H9 (cell line): ENCODE measurements at regions not wholly inside any gene's neighbourhood (a gene's known extent, or its start where the extent isn't known, plus 50 kb on each side); places are given as distances from the start of the nearest gene placed in this dataset.

Source experiments
- DNase-seq: peaks from one replicate; pipeline ENCODE4 v3.0.0-alpha.2; 2017
- H2AFZ ChIP-seq: one replicate; pipeline ENCODE4 v1.6.1; 2013; ENCODE audit warnings: mild to moderate bottlenecking, low read length, control low read depth, moderate library complexity
- H2AK5ac ChIP-seq: 2 replicates; pipeline ENCODE4 v1.6.1; 2013; ENCODE audit warnings: low read length, control low read depth, mixed read lengths; ENCODE audit not compliant: insufficient read length
- H2BK120ac ChIP-seq: one replicate; pipeline ENCODE4 v1.6.1; 2013; ENCODE audit warnings: low read depth, mild to moderate bottlenecking, low read length, control low read depth, inconsistent platforms; ENCODE audit not compliant: poor library complexity, severe bottlenecking
- H2BK12ac ChIP-seq: 2 replicates; pipeline ENCODE4 v1.6.1; 2013; ENCODE audit warnings: low read length, control low read depth, mixed read lengths, low read depth; ENCODE audit not compliant: insufficient read length
- H2BK15ac ChIP-seq: 2 replicates; pipeline ENCODE4 v1.6.1; 2013; ENCODE audit warnings: low read depth, low read length, control low read depth
- H2BK20ac ChIP-seq: one replicate; pipeline ENCODE4 v1.6.1; 2013; ENCODE audit warnings: low read depth, mild to moderate bottlenecking, low read length, control low read depth, inconsistent platforms; ENCODE audit not compliant: poor library complexity, severe bottlenecking
- H2BK5ac ChIP-seq: 2 replicates; pipeline ENCODE4 v1.6.1; 2013; ENCODE audit warnings: low read length, control low read depth, mixed read lengths; ENCODE audit not compliant: insufficient read length
- H3K14ac ChIP-seq: 2 replicates; pipeline ENCODE4 v1.6.1; 2013; ENCODE audit warnings: low read length, control low read depth; ENCODE audit not compliant: insufficient read depth
- H3K18ac ChIP-seq: 2 replicates; pipeline ENCODE4 v1.6.1; 2013; ENCODE audit warnings: low read depth, mild to moderate bottlenecking, mixed read lengths, low read length, control low read depth; ENCODE audit not compliant: insufficient read length
- H3K23ac ChIP-seq: 2 replicates; pipeline ENCODE4 v1.6.1; 2013; ENCODE audit warnings: low read length, control low read depth, mixed read lengths, low read depth; ENCODE audit not compliant: insufficient read length
- H3K23me2 ChIP-seq: 2 replicates; pipeline ENCODE4 v1.6.1; 2013; ENCODE audit warnings: low read depth, mild to moderate bottlenecking, mixed read lengths, low read length, control low read depth; ENCODE audit not compliant: insufficient read length, poor library complexity, severe bottlenecking
- H3K27ac ChIP-seq: 2 replicates; pipeline ENCODE4 v1.5.1; 2013; ENCODE audit warnings: low read length, control low read depth, mixed read lengths, low read depth; ENCODE audit not compliant: insufficient read length
- H3K27me3 ChIP-seq: 2 replicates; pipeline ENCODE4 v1.6.1; 2013; ENCODE audit warnings: low read length, control low read depth, inconsistent platforms; ENCODE audit not compliant: insufficient read depth
- H3K4ac ChIP-seq: 2 replicates; pipeline ENCODE4 v1.6.1; 2013; ENCODE audit warnings: low read depth, mild to moderate bottlenecking, control low read depth, inconsistent platforms, low read length, moderate library complexity
- H3K4me1 ChIP-seq: 2 replicates; pipeline ENCODE4 v1.6.1; 2013; ENCODE audit warnings: low read length, control low read depth, inconsistent platforms; ENCODE audit not compliant: insufficient read depth
- H3K4me2 ChIP-seq: 2 replicates; pipeline ENCODE4 v1.6.1; 2013; ENCODE audit warnings: low read length, control low read depth, mixed read lengths; ENCODE audit not compliant: insufficient read length, insufficient read depth
- H3K56ac ChIP-seq: 2 replicates; pipeline ENCODE4 v1.6.1; 2013; ENCODE audit warnings: low read depth, mild to moderate bottlenecking, mixed read lengths, low read length, control low read depth; ENCODE audit not compliant: insufficient read length
- H3K79me1 ChIP-seq: 2 replicates; pipeline ENCODE4 v1.6.1; 2013; ENCODE audit warnings: low read depth, mild to moderate bottlenecking, moderate library complexity, low read length, control low read depth, inconsistent platforms; ENCODE audit not compliant: insufficient read depth, poor library complexity, severe bottlenecking
- H3K79me2 ChIP-seq: 2 replicates; pipeline ENCODE4 v1.6.1; 2013; ENCODE audit warnings: low read length, control low read depth, inconsistent platforms; ENCODE audit not compliant: insufficient read depth
- H3K9ac ChIP-seq: 2 replicates; pipeline ENCODE4 v1.6.1; 2013; ENCODE audit warnings: low read length, control low read depth, mixed read lengths; ENCODE audit not compliant: insufficient read length; ENCODE audit errors: extremely low read depth
- H3K9me3 ChIP-seq: one replicate; pipeline ENCODE4 v1.6.1; 2013; ENCODE audit warnings: low read depth, low read length, inconsistent platforms; ENCODE audit not compliant: control insufficient read depth
- H3T11ph ChIP-seq: one replicate; pipeline ENCODE4 v1.6.1; 2013; ENCODE audit warnings: mild to moderate bottlenecking, low read length, control low read depth, inconsistent platforms
- H4K20me1 ChIP-seq: one replicate; pipeline ENCODE4 v1.6.1; 2013; ENCODE audit not compliant: control insufficient read depth, insufficient read length, insufficient read depth
- H4K5ac ChIP-seq: 2 replicates; pipeline ENCODE4 v1.6.1; 2013; ENCODE audit warnings: low read depth, mild to moderate bottlenecking, mixed read lengths, low read length, control low read depth; ENCODE audit not compliant: insufficient read length
- H4K8ac ChIP-seq: replicated peaks from 2 replicates; pipeline ENCODE4 v1.6.1; 2013; ENCODE audit warnings: low read length, control low read depth, mixed read lengths, low read depth; ENCODE audit not compliant: insufficient read length
- H4K91ac ChIP-seq: 2 replicates; pipeline ENCODE4 v1.6.1; 2013; ENCODE audit warnings: low read depth, mild to moderate bottlenecking, moderate library complexity, mixed read lengths, low read length, control low read depth; ENCODE audit not compliant: insufficient read length
- H3K27ac Mint-ChIP-seq, 3 experiments: 2 replicates in 2 of 3; 3 replicates in 1 of 3; pipeline ENCODE4 v1.8.0; 2020 to 2021; ENCODE audit warnings: mixed read lengths in 3 of 3, mild to moderate bottlenecking in 1 of 3, moderate library complexity in 1 of 3
- H3K27me3 Mint-ChIP-seq: 2 replicates; pipeline ENCODE4 v1.8.0; 2021; ENCODE audit warnings: low read depth, mild to moderate bottlenecking, moderate library complexity, mixed read lengths
- H3K36me3 Mint-ChIP-seq, 3 experiments: 2 replicates in 2 of 3; 3 replicates in 1 of 3; pipeline ENCODE4 v1.8.0; 2020 to 2021; ENCODE audit warnings: low read depth in 3 of 3, mixed read lengths in 3 of 3; ENCODE audit not compliant: insufficient read depth in 1 of 3
- H3K4me1 Mint-ChIP-seq, 2 experiments: 2 replicates each; pipeline ENCODE4 v1.8.0; 2020; ENCODE audit warnings: mixed read lengths in 2 of 2
- H3K4me3 Mint-ChIP-seq, 2 experiments: 2 replicates in 1 of 2; 3 replicates in 1 of 2; pipeline ENCODE4 v1.8.0; 2020 to 2021; ENCODE audit warnings: mild to moderate bottlenecking in 2 of 2, mixed read lengths in 2 of 2, moderate library complexity in 1 of 2
- H3K9me3 Mint-ChIP-seq, 2 experiments: 2 replicates in 1 of 2; 3 replicates in 1 of 2; pipeline ENCODE4 v1.8.0; 2020; ENCODE audit warnings: mild to moderate bottlenecking in 2 of 2, mixed read lengths in 2 of 2, moderate library complexity in 1 of 2
- WGBS: extraction: QIAGEN DNeasy Blood & Tissue Kit; methylation state at CpG from one replicate; pipeline ENCODE4 v1.1.7; 2013; ENCODE audit warnings: missing lambda C conversion rate, low lambda C conversion rate, mixed read lengths; ENCODE audit not compliant: insufficient read length; ENCODE audit errors: extremely low coverage; 5-methylcytosine and 5-hydroxymethylcytosine counted together
- TF ChIP-seq, protein P1 (sequence below): fragments of 200-600 bp; sonication (generic); conservative IDR thresholded peaks from 3 replicates; pipeline ENCODE4 v1.8.0; 2021; ENCODE audit warnings: antibody characterized with exemption, mild to moderate bottlenecking

DNA sequence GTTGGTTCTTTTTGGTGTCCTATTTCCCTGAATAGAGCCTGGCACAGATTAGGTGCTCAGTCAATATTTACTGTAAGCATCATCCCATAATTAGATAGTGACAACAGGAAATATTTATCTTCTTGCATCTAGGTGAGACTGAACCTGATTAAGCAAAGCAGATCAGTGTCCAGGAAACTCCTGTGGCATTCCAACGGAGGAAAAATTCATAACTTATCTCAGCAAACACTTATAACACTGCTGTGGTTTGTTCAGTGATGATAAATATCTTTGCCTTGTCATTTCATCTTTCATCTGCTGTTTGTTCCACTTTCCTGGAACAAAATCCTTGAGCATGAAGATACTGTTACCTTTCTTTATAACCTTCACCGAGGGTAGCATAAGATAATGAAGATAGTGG, 1160.3 kb upstream of the AUTS2 start:
- H4K5ac ChIP-seq: no peak overlapping the region
- WGBS: no CpG with 5 or more reads among the region's 2 CpGs

More for the DNA sequence above, 1160.3 kb upstream of the AUTS2 start:
- Histone ChIP-seq H3K4me1 (no peaks in the 10 kb centered on the region), H3K4ac (no peak overlapping the region), H2BK5ac (no peak overlapping the region), H3K9ac (no peak overlapping the region), H3K27me3 (no peaks in the 10 kb centered on the region), H3K18ac (no peak overlapping the region), H2BK12ac (no peak overlapping the region), H3K79me2 (no peaks in the 10 kb centered on the region), H2BK120ac (no peak overlapping the region), H3K56ac (no peak overlapping the region), H4K20me1 (no peaks in the 10 kb centered on the region), H2BK15ac (no peak overlapping the region), H3K23ac (no peak overlapping the region), H4K91ac (no peak overlapping the region), H3K4me2 (no peak overlapping the region), H2AFZ (no peak overlapping the region), H2BK20ac (no peak overlapping the region), H3K79me1 (no peaks in the 10 kb centered on the region), H2AK5ac (no peak overlapping the region), H3K27ac (no peak overlapping the region), H3K23me2 (no peaks in the 10 kb centered on the region), H3K9me3 (no peaks in the 10 kb centered on the region), H3T11ph (no peak overlapping the region), H4K8ac (no peak overlapping the region), H3K14ac (no peak overlapping the region)
- H3K36me3 Mint-ChIP-seq: no peaks in the 10 kb centered on the region
- no peaks in the 10 kb centered on the region for H3K27me3 Mint-ChIP-seq
- TF ChIP-seq, protein P1, sequence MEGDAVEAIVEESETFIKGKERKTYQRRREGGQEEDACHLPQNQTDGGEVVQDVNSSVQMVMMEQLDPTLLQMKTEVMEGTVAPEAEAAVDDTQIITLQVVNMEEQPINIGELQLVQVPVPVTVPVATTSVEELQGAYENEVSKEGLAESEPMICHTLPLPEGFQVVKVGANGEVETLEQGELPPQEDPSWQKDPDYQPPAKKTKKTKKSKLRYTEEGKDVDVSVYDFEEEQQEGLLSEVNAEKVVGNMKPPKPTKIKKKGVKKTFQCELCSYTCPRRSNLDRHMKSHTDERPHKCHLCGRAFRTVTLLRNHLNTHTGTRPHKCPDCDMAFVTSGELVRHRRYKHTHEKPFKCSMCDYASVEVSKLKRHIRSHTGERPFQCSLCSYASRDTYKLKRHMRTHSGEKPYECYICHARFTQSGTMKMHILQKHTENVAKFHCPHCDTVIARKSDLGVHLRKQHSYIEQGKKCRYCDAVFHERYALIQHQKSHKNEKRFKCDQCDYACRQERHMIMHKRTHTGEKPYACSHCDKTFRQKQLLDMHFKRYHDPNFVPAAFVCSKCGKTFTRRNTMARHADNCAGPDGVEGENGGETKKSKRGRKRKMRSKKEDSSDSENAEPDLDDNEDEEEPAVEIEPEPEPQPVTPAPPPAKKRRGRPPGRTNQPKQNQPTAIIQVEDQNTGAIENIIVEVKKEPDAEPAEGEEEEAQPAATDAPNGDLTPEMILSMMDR: no peak
- DNase-seq: no peak
- H3K4me3 Mint-ChIP-seq: no peak overlapping the region
- no peak overlapping the region for H3K27ac Mint-ChIP-seq
- H3K4me1 Mint-ChIP-seq: peaks cover 0 to 6% of the 10 kb centered on the region in 2 experiments; a peak in 1 of 4 replicates
- no peaks in the 10 kb centered on the region; a peak in 2 of 5 replicates for H3K9me3 Mint-ChIP-seq
